ENCODE measurements at regions not wholly inside any gene's neighbourhood (a gene's known extent, or its start where the extent isn't known, plus 50 kb on each side); places are given as distances from the start of the nearest gene placed in this dataset.

- no peak for DNase-seq (ENCODE audit: extremely low spot score, insufficient read length, low read depth)
- FAIRE-seq = no peak
Observed at GRCh38 chr20:48098099-48098498, 312.8 kb upstream of the SULF2 start.

DNA sequence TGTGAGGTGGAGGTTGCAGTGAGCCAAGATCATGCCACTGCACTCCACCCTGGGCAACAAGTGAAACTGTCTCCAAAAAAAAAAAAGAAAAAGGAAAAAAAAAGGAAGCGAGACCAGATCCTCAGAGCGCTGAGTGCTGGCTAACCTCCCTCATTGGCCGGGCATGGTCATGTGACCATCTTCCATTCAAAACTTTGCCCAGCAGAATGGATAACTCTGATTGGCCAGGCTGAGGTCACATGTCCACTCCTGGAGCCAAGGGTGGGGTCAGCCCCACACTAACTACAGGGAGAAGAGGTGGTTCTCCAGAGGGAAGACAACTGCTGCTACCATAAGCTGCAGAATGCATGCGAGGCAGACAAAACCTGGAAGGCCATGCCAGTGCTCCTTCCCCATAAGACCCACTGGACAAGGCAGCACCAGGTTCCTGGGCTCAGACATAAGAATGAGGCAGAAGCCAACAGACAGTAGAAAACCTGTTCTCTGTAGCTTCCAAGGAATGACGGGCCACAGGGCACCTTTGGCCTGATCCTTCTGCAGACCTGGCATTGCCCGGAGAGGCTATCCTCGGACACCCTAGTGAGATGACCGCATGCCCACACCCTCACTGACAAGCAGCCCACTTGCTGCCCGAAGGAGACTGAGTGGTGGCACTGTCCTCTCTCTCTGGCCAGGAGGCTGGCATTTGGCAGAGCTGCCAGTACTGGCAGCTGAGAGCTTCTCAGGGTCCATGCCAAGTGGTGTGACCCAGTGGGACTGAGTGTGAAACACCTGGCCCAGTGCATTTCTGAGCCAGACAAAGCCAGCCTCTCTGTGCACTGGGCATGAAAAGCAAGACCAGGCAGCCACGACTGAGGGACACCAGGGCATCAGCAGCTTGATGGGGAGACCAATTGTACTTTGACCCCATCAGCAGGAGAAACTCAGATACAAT is 311.9 kb upstream of the SULF2 start:
- DNase-seq (ENCODE audit: extremely low spot score, insufficient read length, low read depth) (no peak), FAIRE-seq (no peak)

- DNase-seq (ENCODE audit: extremely low spot score, insufficient read length, low read depth) (no peak), FAIRE-seq (no peak)
Observed at GRCh38 chr20:48096212-48096875, 311.1 kb upstream of the SULF2 start.

GRCh38 chr20:48094944-48095343 is 309.7 kb upstream of the SULF2 start:
- DNase-seq (ENCODE audit: extremely low spot score, insufficient read length, low read depth) = no peak
- no peak for FAIRE-seq

- no peak for DNase-seq (ENCODE audit: extremely low spot score, insufficient read length, low read depth)
- no peak for FAIRE-seq
Observed at GRCh38 chr20:48094196-48094749, 309.0 kb upstream of the SULF2 start.

- DNase-seq (ENCODE audit: extremely low spot score, insufficient read length, low read depth) (no peak), FAIRE-seq (no peak)
Observed at GRCh38 chr20:48092596-48093280, 307.5 kb upstream of the SULF2 start.

- DNase-seq (ENCODE audit: extremely low spot score, insufficient read length, low read depth) (no peak), FAIRE-seq (no peak)
Observed at GRCh38 chr20:48090784-48091183, 305.5 kb upstream of the SULF2 start.

GRCh38 chr20:48090314-48090713 is 305.0 kb upstream of the SULF2 start:
- FAIRE-seq (no peak), DNase-seq (ENCODE audit: extremely low spot score, insufficient read length, low read depth) (no peak)

- FAIRE-seq (no peak), DNase-seq (ENCODE audit: extremely low spot score, insufficient read length, low read depth) (no peak)
Observed at GRCh38 chr20:48080583-48080982, 295.3 kb upstream of the SULF2 start.

DNA sequence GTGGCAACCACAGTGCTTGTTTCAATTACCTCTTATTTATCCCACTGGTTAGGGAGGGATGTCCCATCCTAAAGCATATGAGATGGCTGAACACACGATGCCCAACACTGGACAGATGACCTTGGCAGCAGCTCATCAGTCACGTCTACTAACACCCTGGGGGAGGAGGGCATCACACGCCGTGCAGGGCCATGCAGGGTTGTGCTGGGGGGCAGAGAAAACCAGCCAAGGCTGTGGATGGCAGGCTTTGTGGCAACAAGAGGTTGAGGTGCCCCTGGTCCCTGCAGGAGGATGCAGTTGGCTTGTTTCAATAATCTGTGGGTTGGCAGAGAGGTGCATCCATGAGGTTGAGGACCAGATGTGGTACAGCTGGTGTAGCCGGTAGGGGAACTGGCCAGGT is 293.7 kb upstream of the SULF2 start:
- no peak for FAIRE-seq
- no peak for DNase-seq (ENCODE audit: extremely low spot score, insufficient read length, low read depth)

GRCh38 chr20:48076747-48077146 is 291.5 kb upstream of the SULF2 start:
- DNase-seq (ENCODE audit: extremely low spot score, insufficient read length, low read depth) = no peak
- FAIRE-seq = no peak

- DNase-seq (ENCODE audit: extremely low spot score, insufficient read length, low read depth) (no peak), FAIRE-seq (no peak)
Observed at GRCh38 chr20:48076247-48076646, 291.0 kb upstream of the SULF2 start.

- no peak for FAIRE-seq
Observed at GRCh38 chr20:48075591-48076174, 290.4 kb upstream of the SULF2 start.

DNA sequence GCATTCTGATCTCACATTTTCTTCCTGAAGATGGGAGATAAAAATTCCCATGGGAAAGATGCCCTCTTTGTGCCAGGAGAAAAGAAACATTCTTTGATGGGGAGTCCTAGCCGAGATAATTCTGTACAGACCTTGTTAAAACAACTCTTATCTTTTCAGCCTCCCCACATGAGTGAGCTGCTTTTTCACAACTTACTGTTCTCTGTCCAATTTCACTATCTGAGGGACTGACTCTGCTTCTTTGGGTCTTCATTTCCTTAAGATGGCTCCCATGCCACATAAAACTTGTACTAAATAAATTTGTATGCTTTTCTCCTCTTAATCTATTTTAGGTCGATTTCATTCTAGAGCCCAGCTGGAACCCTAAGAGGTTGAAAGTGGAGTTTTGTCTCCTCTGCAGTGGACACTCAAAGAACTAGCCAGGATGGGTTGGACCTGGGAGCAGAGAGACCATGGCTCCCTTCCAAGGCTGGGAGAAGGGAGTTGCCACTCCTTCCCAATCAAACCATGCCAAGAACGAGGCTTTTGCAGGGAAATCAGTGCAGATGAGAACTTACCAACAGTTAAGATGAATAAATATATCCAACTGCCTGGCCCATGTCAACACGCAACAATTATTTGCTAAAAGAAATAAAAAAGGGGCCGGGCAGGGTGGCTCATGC is 285.8 kb upstream of the SULF2 start:
- DNase-seq (ENCODE audit: extremely low spot score, insufficient read length, low read depth) (no peak), FAIRE-seq (no peak)

More at GRCh38 chr20:48075591-48076174, 290.4 kb upstream of the SULF2 start:
- no peak for DNase-seq (ENCODE audit: extremely low spot score, insufficient read length, low read depth)

DNA sequence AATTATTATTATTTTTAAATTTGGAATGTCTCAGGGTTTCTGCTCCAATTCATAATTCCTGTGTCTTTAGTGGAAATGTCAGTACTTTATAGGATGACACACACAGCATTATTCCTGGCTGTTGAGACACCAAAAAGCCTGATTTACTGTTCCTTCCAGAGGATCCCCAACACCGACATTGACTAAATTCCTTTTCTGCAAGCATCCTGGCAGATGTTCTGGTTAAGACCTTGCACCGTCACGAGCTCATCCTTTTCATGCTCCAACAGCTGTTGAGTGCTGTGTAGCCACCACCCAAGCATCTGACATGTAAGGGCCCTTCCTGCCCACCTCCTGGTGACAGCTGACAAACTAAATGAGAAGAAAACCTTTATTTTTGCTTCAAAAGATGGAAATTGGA is 284.3 kb upstream of the SULF2 start:
- DNase-seq (ENCODE audit: extremely low spot score, insufficient read length, low read depth) (no peak), FAIRE-seq (no peak)

- DNase-seq (ENCODE audit: extremely low spot score, insufficient read length, low read depth) (no peak), FAIRE-seq (no peak)
Observed at GRCh38 chr20:48066851-48067250, 281.6 kb upstream of the SULF2 start.

DNA sequence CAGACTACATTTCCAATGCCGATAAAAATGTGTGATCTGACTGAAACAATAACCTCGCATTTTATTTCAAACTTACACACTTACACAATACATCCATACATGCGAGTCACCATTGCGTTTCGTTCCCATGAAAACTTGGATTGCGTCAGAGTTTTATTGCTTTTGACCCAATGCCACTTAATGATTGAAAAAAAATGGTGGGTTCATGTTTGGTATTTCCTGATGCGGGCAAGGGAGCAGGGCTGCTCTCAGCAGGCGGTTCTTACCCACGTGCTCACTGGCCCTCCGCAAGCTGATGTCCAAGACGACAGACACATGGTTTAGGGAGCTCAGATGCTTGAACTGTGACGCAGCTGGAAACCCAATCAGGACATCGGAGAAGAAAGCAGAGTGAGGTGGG is 281.0 kb upstream of the SULF2 start:
- no peak for DNase-seq (ENCODE audit: extremely low spot score, insufficient read length, low read depth)
- FAIRE-seq = no peak

GRCh38 chr20:48065833-48066232 is 280.6 kb upstream of the SULF2 start:
- DNase-seq (ENCODE audit: extremely low spot score, insufficient read length, low read depth) (no peak), FAIRE-seq (peak; percentile 31)

DNA sequence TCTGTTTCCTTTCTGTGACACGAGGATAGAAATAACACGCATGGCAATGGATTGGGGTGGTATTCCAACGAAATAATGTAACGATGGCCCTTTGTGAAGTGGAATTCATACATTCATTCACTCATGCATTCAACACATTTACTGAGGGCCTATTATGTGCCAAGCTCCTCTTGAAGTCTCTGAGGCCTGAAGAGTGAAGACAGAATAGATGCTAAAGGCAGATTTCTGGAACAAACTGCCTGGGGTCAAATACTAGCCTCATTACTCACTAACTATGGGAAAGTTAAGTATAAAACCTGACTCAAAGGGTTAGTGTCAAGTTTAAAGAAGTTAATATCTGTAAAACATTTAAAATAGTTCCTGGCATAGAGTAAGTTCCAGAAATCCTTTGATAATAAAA is 279.6 kb upstream of the SULF2 start:
- FAIRE-seq (no peak), DNase-seq (ENCODE audit: extremely low spot score, insufficient read length, low read depth) (no peak)

All from GM18507 (cell line).